HL-60/S4 (cell line): ENCODE measurements at regions not wholly inside any gene's neighbourhood (a gene's known extent, or its start where the extent isn't known, plus 50 kb on each side); places are given as distances from the start of the nearest gene placed in this dataset.
"Not testable (repeated sequence)": the region's sequence is repeated elsewhere in the genome, so short reads cannot be mapped to it uniquely, and the experiment has no call there.

Experiments
- in situ Hi-C: fragments of 300-500 bp; cut with MboI; formaldehyde crosslinking; loops from 2 replicates; pipeline ENCODE4 v1.14.3; 2022; ENCODE audit warnings: low sequenced_read_pairs

GRCh38 chr6:12542319-12543115, 174.1 kb upstream of the PHACTR1 start:
- in situ Hi-C loops: not testable (repeated sequence)

- in situ Hi-C loops: no loop called here
Measured at GRCh38 chr6:12543953-12544352, 172.6 kb upstream of the PHACTR1 start.

DNA sequence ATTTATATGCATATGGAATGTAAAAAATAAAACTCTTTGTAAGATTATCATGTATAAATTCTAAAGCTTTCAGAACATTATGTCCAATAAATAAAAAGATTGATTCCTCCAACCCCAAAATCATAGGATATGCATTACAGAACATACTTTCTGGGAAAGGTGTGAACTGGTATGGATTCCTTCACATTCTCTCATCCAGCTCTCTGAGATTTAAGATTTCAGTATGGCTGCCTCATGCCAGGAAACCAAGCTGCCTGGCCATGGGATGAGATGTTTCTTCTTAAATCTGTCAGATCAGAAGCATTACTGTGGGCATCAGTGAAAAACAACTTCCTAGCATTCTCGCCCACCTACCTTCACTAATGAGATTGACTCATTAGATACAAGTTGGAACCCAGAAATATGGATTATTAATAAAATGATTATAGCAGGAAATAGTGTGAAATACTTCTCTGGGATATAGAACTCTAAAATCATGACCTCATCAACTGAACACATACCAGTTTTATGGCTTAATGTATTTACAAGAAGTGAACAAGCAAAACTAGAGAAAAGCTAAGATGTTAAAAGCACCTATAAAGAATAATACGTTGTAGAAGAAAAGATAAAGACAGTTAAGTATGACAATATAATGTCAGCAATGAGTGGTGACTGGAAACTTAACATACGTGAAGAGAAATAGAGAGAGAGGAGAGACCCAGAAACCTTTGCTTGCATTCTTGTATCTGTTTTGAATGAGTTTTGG, 171.6 kb upstream of the PHACTR1 start:
- in situ Hi-C loops: no loop called here

GRCh38 chr6:12545619-12546409, 170.8 kb upstream of the PHACTR1 start:
- in situ Hi-C loops: no loop called here

DNA sequence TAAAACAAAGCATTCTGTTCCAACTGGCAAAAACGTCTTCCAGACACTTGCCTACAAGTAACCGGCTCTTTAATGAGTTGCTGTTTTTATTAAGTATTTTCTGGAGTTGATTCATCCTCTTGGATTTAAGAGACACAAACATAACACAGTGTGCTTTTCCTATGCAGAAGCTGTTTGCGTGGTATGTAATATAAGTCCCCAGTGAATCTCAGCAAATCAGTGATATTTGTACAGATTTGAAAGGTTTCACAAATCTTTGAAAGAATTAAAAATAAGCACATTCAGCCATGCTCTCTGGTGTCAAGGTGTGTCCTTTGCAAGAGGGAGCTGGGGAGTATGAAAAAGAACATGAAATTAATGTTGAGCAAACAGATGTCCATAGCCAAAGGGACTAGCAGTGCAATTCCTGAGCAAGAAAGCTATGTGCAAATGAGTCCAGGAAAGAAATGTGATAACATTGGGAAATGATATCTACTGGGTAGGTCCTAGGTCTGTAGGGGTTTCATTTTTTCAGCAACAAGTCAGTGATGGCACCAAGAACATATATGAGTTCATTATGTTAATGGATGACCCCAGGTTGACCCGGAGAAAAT, 170.1 kb upstream of the PHACTR1 start:
- in situ Hi-C loops: no loop called here

DNA sequence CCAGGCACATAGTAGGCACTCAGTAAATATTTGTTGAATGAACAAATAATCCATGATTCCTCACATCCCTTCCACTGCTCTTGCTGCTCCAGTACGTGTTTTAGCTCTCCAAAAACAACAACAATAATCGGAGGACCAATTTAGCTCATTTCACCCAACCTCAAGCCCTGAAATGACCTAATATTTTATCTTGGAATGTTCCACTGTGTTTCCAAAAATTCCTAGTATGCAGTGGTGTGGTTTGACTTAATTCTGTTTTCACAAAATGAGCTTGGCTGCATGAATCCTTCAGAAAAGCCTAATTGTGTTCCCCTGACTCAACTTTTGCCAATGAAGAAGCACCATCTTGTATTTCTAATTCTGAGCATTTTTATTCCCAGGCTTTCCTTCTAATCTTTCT, 168.0 kb upstream of the PHACTR1 start:
- in situ Hi-C loops: no loop called here

DNA sequence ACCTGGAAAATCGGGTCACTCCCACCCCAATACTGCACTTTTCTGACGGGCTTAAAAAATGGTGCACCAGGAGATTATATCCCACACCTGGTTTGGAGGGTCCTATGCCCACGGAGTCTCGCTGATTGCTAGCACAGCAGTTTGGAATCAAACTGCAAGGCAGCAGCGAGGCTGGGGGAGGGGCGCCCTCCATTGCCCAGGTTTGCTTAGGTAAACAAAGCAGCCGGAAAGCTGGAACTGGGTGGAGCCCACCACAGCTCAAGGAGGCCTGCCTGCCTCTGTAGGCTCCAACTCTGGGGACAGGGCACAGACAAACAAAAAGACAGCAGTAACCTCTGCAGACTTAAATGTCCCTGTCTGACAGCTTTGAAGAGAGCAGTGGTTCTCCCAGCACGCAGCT, 167.1 kb upstream of the PHACTR1 start:
- in situ Hi-C loops: not testable (repeated sequence)

GRCh38 chr6:12554820-12555219, 161.7 kb upstream of the PHACTR1 start:
- in situ Hi-C loops: not testable (repeated sequence)

- in situ Hi-C loops: no loop called here
Measured at GRCh38 chr6:12555267-12555666, 161.3 kb upstream of the PHACTR1 start.

DNA sequence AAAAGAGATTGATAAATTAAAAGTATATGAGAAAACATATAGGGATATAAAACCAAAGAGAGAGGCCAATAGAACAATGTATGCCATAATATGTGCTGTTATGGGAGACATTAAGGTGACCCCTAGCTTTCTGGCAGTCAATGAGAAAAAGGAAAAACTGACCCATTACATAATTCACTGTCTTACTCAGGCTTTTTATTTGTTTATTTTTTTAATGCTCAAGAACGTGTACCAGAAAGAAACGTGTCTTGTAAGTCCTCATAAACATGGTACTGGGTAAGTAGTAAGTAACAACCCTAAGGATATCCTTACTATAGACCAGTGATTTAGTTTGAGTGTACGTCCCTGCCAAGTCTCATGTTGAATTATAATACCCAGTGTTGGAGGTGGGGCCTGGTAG, 160.8 kb upstream of the PHACTR1 start:
- in situ Hi-C loops: no loop called here

DNA sequence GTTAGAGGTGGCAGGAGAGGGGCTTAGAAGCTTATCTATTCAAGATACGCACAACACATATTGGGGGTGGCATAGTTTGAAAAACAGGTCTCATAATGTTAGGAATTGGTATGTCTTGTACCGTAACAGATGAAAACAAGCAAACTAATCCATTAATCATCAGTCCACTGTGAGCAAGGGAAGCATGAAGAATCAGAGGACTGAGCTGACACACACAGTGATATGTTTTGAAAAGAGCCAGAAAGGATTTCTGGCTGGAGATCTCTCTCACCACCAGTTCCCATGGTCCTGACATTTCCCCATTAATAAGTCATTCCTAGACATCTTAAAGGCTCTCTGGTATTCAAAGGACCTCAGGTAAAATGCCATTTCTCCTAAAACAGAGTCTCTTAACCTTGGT, 158.8 kb upstream of the PHACTR1 start:
- in situ Hi-C loops: no loop called here

- in situ Hi-C loops: no loop called here
Measured at GRCh38 chr6:12560315-12560714, 156.3 kb upstream of the PHACTR1 start.

- in situ Hi-C loops: no loop called here
Measured at GRCh38 chr6:12566618-12567123, 149.9 kb upstream of the PHACTR1 start.

GRCh38 chr6:12567682-12568081, 148.9 kb upstream of the PHACTR1 start:
- in situ Hi-C loops: no loop called here

GRCh38 chr6:12569646-12570045, 146.9 kb upstream of the PHACTR1 start:
- in situ Hi-C loops: no loop called here

- in situ Hi-C loops: no loop called here
Measured at GRCh38 chr6:12570461-12571030, 146.0 kb upstream of the PHACTR1 start.

DNA sequence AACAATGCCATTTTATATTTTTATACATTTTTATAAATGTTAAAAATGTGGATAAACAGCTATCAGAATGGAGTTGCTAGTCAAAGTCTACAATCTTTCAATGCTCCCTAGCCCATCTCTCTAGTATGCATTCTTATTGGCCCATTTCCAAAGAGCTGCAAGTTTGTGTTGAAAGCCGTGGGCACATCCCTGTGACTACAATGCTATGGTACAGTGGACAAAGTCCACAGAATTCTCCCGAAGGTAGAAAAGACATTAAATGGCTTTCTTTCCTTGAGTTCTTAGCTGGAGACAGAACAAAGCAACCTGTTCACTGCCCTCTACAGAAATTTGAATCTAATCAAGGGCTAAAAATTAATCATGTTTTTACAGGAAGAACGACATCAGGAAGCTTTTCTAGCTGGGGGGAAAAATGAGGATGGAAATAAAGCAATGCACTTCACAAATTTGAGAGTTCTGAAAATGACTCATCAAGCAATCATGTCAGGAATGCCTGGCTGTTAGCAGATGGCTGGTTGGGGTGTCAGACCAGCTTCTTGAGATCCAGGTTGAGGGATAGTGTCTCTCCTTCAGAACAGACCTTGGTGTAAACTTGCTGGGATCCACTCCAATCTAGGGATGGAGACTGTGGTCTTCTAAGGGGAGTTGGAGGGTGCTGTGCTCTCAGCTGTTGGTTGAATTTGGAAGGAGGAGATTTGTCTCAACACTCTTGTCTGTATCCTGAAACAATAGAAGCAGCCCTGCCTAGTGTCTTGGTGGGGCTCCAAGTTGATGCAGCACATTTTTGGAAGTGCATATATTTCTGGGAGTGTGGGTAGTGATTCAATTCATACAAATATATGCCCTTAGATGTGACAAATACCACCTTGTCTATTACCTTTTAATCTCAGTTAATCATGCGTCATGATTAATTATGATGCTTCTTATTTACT, 143.4 kb upstream of the PHACTR1 start:
- in situ Hi-C loops: no loop called here

DNA sequence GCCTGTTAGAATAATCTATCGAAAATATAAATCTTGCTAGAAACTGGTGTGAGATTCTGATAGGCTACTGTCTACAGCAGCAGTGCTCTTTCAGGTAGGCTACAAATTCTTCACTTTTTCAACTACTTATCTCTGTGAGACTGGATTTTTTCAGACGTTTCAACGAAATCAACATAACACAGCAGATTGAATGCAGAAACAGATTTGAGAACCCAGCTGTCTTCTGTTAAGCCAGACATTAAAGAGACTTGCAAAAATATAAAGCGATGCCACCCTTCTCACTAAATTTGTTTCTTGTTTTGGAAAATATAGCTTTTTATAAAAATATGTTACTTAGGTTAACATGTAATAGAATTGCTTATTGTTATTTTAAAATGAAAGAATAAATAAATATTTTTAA, 140.6 kb upstream of the PHACTR1 start:
- in situ Hi-C loops: loop anchor here (25.0 kb wide), 1 partner anchor 914 kb away; no protein-coding TSS in a partner anchor

DNA sequence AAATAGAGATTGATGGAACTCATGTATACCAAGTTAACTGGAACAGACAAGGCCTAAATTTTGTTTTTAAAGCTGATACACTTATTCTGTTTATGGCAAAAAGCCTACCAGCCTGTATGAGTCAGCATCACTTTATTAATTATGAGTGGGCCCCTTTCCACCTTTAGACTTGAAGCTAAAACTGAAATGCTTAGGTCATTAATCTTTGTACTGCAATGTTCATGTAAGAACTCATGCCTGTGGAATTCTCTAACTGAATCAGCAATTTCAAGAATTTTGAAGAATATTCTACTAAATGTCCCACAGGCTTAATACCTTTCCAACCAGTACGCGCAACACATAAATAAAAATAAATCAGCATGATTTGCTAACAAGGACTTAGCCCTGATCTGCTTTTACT, 140.2 kb upstream of the PHACTR1 start:
- in situ Hi-C loops: loop anchor here (25.0 kb wide), 1 partner anchor 914 kb away; no protein-coding TSS in a partner anchor
